GM23248 (cell line): ENCODE measurements at regions not wholly inside any gene's neighbourhood (a gene's known extent, or its start where the extent isn't known, plus 50 kb on each side); places are given as distances from the start of the nearest gene placed in this dataset.

ENCODE experiments used
- EZH2 ChIP-seq: fragments of 200-600 bp; sonication (generic); IDR thresholded peaks from 2 replicates; pipeline ENCODE4 v1.6.1; 2018; ENCODE audit warnings: antibody characterized with exemption, mild to moderate bottlenecking; ENCODE audit not compliant: insufficient read depth, poor library complexity, severe bottlenecking
- EZH2phosphoT487 ChIP-seq: fragments of 200-600 bp; sonication (generic); IDR thresholded peaks from 2 replicates; pipeline ENCODE4 v1.6.1; 2018; ENCODE audit warnings: antibody characterized with exemption, moderate library complexity, mild to moderate bottlenecking, low read depth; ENCODE audit not compliant: insufficient read depth

DNA sequence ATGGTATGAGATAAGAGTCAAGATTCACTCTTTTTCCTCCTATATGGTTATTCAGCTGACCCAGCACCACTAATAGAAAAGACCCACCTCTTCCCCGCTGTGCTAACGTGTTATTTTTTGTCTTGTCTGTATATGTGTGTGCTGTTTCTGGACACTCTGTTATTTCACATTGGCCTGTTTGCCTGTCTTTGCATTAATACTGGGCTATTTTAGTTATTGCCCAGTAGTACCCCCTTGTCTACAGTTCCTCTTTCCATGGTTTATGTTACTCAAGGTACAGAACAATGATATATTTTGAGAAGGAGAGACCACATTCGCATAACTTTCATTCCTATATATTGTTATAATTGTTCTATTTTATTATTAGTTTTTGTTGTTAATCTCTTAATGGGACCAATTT is 74.0 kb upstream of the SIAH1 start:
- TF ChIP-seq EZH2phosphoT487 (no peak), EZH2 (no peak)
